ENCODE measurements at regions not wholly inside any gene's neighbourhood (a gene's known extent, or its start where the extent isn't known, plus 50 kb on each side); places are given as distances from the start of the nearest gene placed in this dataset.

DNA sequence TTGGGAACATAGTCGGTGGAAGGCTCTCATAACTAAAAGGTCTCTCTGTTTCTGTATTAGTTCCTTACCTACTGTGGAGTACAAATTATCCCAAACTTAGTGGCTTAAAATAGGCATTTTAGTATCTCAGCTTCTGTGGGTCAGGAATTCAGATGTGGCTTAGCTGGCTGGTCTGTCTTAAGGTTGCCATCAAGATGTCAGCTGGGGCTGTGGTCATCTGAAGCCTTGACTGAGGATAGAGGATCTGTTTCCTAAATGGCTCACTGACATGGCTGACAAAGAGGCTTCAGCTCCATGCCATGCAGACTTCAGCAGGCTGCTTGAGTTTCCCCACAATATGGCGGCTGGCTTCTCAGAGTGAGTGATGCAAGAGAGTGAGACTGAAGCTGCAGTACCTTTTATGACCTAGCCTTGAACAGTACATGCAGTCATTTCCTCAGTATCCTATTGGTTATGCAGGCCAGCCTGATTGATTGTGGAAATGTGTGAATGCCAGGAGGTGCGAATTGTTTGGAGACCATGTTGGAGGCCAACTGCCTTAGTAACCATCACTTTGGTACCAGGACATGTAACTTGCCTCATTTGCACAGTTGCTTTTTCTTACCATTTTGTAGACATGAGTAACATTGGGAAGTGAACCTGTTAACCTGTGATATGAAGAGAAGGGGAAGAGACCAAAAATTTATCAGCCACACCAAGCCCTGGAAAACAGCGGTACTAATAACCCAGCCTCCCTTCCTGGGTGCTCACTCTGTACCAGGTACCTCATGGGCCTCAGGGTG, 152.8 kb upstream of the IER5L start:
- H3K79me2 ChIP-seq (ENCODE audit: control insufficient read depth, low read length), result no peaks in the 10 kb centered on the region
- TF ChIP-seq EZH2phosphoT487 (IDR thresholded peaks at IDR 0.05; ENCODE audit: borderline replicate concordance, low read length), result no peak
- TF ChIP-seq, protein P1, sequence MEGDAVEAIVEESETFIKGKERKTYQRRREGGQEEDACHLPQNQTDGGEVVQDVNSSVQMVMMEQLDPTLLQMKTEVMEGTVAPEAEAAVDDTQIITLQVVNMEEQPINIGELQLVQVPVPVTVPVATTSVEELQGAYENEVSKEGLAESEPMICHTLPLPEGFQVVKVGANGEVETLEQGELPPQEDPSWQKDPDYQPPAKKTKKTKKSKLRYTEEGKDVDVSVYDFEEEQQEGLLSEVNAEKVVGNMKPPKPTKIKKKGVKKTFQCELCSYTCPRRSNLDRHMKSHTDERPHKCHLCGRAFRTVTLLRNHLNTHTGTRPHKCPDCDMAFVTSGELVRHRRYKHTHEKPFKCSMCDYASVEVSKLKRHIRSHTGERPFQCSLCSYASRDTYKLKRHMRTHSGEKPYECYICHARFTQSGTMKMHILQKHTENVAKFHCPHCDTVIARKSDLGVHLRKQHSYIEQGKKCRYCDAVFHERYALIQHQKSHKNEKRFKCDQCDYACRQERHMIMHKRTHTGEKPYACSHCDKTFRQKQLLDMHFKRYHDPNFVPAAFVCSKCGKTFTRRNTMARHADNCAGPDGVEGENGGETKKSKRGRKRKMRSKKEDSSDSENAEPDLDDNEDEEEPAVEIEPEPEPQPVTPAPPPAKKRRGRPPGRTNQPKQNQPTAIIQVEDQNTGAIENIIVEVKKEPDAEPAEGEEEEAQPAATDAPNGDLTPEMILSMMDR (IDR thresholded peaks at IDR 0.05; ENCODE audit: low read depth, low read length, poor library complexity, severe bottlenecking), result no peak
- H3K27me3 ChIP-seq (ENCODE audit: control insufficient read depth, low read length), result peaks cover 16% of the 10 kb centered on the region
- 0 out of 2 replicates have a peak, but pooled peaks cover 6% of the 10 kb centered on the region for H3K9me3 ChIP-seq (ENCODE audit: control insufficient read depth, insufficient read depth, low read length)
- H3K4me3 ChIP-seq (ENCODE audit: low read length), result no peak overlapping the region
- H3K4me2 ChIP-seq (ENCODE audit: low read length), result no peak overlapping the region
- no peak overlapping the region for H3K27ac ChIP-seq (ENCODE audit: low read depth, low read length)
- H3F3A ChIP-seq (ENCODE audit: control insufficient read depth, insufficient read depth), result no peaks in the 10 kb centered on the region
- H4K20me1 ChIP-seq (ENCODE audit: control insufficient read depth, insufficient read depth, low read depth, low read length), result no peaks in the 10 kb centered on the region
- H3K36me3 ChIP-seq (ENCODE audit: control insufficient read depth, low read length), result no peaks in the 10 kb centered on the region
- no peaks in the 10 kb centered on the region for H3K4me1 ChIP-seq (ENCODE audit: control insufficient read depth, low read length)
- no peaks in the 10 kb centered on the region for H3K9me2 ChIP-seq (replicated peaks; ENCODE audit: control insufficient read depth, low read length)

DNA sequence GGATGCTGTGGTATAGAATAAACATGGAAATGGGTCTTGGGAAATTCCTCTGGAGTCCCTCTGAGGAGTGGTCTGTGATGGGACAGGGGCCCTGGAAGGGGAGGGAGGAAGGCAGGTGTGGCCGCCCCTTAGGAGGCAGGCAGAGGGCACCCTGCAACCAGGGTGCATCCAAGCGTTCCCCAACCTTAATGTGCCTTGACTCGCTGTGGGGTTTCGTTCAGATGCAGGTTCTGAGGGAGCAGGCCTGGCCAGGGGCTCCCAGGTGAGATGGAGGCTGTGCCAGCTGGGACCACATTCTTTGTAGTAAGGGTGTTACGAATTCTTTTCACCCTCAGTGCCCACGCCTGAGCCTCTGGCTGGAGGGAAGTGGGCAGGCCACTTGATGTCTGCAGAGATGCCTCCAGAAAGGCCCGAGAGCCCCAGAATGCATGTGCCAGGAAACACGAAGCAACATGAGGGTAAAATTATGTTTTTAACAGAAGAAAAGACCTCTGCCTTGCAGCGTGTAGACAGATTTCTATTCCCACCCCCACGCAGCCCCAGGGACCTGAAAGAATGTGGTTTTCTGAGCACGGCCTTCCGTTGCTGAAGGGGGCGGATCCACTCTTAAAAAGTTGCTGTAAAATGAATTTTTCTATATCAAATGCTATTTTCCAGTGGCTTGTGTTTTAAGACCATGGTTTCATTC, 150.4 kb upstream of the IER5L start:
- Histone ChIP-seq H3K9me3 (ENCODE audit: control insufficient read depth, insufficient read depth, low read length) (0 out of 2 replicates have a peak, but pooled peaks cover 6% of the 10 kb centered on the region), H3K4me1 (ENCODE audit: control insufficient read depth, low read length) (no peaks in the 10 kb centered on the region), H3K9me2 (replicated peaks; ENCODE audit: control insufficient read depth, low read length) (no peaks in the 10 kb centered on the region), H3K36me3 (ENCODE audit: control insufficient read depth, low read length) (no peaks in the 10 kb centered on the region), H4K20me1 (ENCODE audit: control insufficient read depth, insufficient read depth, low read depth, low read length) (no peaks in the 10 kb centered on the region), H3K4me3 (ENCODE audit: low read length) (no peak overlapping the region), H3F3A (ENCODE audit: control insufficient read depth, insufficient read depth) (no peaks in the 10 kb centered on the region), H3K4me2 (ENCODE audit: low read length) (no peak overlapping the region), H3K79me2 (ENCODE audit: control insufficient read depth, low read length) (no peaks in the 10 kb centered on the region), H3K27ac (ENCODE audit: low read depth, low read length) (no peak overlapping the region), H3K27me3 (ENCODE audit: control insufficient read depth, low read length) (no peaks in the 10 kb centered on the region)
- TF ChIP-seq EZH2phosphoT487 (IDR thresholded peaks at IDR 0.05; ENCODE audit: borderline replicate concordance, low read length), result no peak
- TF ChIP-seq, protein P1 (IDR thresholded peaks at IDR 0.05; ENCODE audit: low read depth, low read length, poor library complexity, severe bottlenecking), result no peak

DNA sequence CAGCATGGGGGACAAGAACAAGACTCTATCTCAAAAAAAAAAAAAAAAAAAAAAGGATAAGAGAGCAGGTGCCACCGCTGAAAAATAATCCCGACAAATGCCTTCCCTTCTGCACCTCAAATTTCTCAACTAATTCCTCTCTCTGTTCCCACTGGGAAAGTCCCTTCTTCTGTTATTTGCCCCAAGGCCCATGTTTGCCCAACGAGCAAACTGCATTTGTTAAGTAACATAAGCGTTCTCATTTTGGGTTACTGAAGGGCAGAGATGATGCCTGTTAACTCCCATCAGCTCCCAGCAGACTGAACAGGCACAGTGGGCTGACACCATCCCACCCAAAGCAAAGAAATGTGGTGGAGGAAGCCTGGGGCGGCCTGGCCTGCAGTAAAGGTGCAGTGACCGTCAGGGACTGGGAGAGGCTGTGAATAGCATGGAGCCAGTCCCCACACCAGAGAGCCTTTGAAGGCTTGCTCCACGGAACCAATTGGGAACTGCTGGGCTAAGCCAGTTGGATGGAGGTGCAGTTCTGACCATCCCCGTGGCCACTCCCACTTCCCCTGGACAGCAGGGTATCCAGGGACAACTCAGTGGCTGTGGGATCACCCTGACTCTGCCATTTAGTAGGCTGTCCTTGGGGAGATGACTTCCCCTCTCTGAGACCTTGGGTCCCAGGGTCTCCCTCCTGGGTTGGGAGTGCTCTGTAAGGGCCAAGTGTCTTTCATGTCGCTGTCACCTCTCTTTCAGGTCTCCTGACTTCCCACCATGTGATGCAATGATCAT, 149.7 kb upstream of the IER5L start:
- no peaks in the 10 kb centered on the region for H3K9me2 ChIP-seq (replicated peaks; ENCODE audit: control insufficient read depth, low read length)
- no peaks in the 10 kb centered on the region for H3K79me2 ChIP-seq (ENCODE audit: control insufficient read depth, low read length)
- no peaks in the 10 kb centered on the region for H3K4me1 ChIP-seq (ENCODE audit: control insufficient read depth, low read length)
- H3K9me3 ChIP-seq (ENCODE audit: control insufficient read depth, insufficient read depth, low read length), result 0 out of 2 replicates have a peak, but pooled peaks cover 6% of the 10 kb centered on the region
- H3K4me3 ChIP-seq (ENCODE audit: low read length), result no peak overlapping the region
- no peaks in the 10 kb centered on the region for H4K20me1 ChIP-seq (ENCODE audit: control insufficient read depth, insufficient read depth, low read depth, low read length)
- no peaks in the 10 kb centered on the region for H3K27me3 ChIP-seq (ENCODE audit: control insufficient read depth, low read length)
- H3K36me3 ChIP-seq (ENCODE audit: control insufficient read depth, low read length), result no peaks in the 10 kb centered on the region
- no peak overlapping the region for H3K27ac ChIP-seq (ENCODE audit: low read depth, low read length)
- H3F3A ChIP-seq (ENCODE audit: control insufficient read depth, insufficient read depth), result no peaks in the 10 kb centered on the region
- TF ChIP-seq, protein P1 (IDR thresholded peaks at IDR 0.05; ENCODE audit: low read depth, low read length, poor library complexity, severe bottlenecking), result no peak
- no peak for TF ChIP-seq EZH2phosphoT487 (IDR thresholded peaks at IDR 0.05; ENCODE audit: borderline replicate concordance, low read length)
- H3K4me2 ChIP-seq (ENCODE audit: low read length), result no peak overlapping the region

All from DOHH2 (cell line).